ENCODE measurements at regions not wholly inside any gene's neighbourhood (a gene's known extent, or its start where the extent isn't known, plus 50 kb on each side); places are given as distances from the start of the nearest gene placed in this dataset.

- DNase-seq: no peak
Measured at GRCh38 chr7:26612742-26613141, 251.6 kb downstream of the SKAP2 start.

DNA sequence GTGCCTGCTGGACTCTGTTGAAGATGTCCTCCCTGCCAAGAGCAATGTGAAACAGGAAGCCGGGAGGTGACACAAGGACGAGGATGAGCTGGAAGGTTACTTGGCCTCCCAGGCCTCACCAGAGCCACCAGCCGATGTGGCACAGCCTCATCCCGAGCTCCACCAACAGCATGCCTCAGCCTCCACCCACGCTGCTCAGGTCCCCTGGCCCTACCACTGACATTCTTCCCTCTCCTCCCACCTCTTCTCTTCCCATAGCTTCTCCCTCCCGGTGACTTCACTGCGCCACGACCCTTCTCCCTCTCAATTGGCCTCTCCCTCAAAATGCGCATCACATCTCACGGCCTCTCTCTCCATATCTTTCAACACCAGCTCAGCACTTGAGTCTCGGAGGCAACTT is 249.9 kb downstream of the SKAP2 start:
- no peak for DNase-seq

GRCh38 chr7:26616235-26616634 is 248.2 kb downstream of the SKAP2 start:
- no peak for DNase-seq

DNA sequence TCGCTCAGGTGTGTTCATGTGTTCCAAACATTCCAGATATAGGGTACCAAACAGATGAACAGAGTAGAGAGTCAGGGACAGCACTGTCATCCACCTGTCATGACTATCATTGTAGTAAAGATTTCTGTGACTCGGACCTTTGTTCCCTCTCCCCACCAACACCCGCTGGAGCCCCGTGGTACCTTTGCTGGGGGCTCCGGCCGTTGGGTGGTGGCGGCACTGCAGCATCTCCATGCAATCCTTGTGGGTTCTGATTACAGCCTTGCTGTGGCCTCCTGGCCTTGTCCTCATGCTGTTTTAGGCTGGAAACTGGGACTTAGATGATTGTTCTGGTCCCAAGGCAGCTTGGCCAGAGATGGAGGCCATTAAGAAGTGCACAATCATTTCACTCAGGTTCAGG is 247.3 kb downstream of the SKAP2 start:
- no peak for DNase-seq

Measured in inflammatory macrophage treated with lipopolysaccharide for 1 hour (primary cell).